HG03196 (cell line): ENCODE measurements at regions not wholly inside any gene's neighbourhood (a gene's known extent, or its start where the extent isn't known, plus 50 kb on each side); places are given as distances from the start of the nearest gene placed in this dataset.
A peak's percentile ranks its signal among the peaks of the same experiment; 100 is the strongest.
"Not testable (repeated sequence)": the region's sequence is repeated elsewhere in the genome, so short reads cannot be mapped to it uniquely, and the experiment has no call there.

Experiments
- ATAC-seq: cut with Tn5 transposase; IDR thresholded peaks from one replicate; pipeline ENCODE4 v1.9.1; 2021; ENCODE audit not compliant: unreplicated experiment

GRCh38 chr2:87196720-87197388 is 175.2 kb upstream of the PLGLB1 start:
- not testable (repeated sequence) for ATAC-seq

GRCh38 chr2:87198422-87198821 is 176.8 kb upstream of the PLGLB1 start:
- ATAC-seq = not testable (repeated sequence)

- not testable (repeated sequence) for ATAC-seq
Observed at GRCh38 chr2:87199228-87199627, 177.6 kb upstream of the PLGLB1 start.

GRCh38 chr2:87204569-87205147 is 183.0 kb upstream of the PLGLB1 start:
- ATAC-seq = not testable (repeated sequence)

- not testable (repeated sequence) for ATAC-seq
Observed at GRCh38 chr2:87212938-87213337, 191.3 kb upstream of the PLGLB1 start.

- ATAC-seq = not testable (repeated sequence)
Observed at GRCh38 chr2:87217005-87217404, 195.4 kb upstream of the PLGLB1 start.

GRCh38 chr2:87217741-87218410 is 196.2 kb upstream of the PLGLB1 start:
- ATAC-seq = not testable (repeated sequence)

- ATAC-seq = not testable (repeated sequence)
Observed at GRCh38 chr2:87220651-87221050, 199.0 kb upstream of the PLGLB1 start.

GRCh38 chr2:87222131-87222530 is 200.5 kb upstream of the PLGLB1 start:
- ATAC-seq = not testable (repeated sequence)

- not testable (repeated sequence) for ATAC-seq
Observed at GRCh38 chr2:87223873-87224272, 202.2 kb upstream of the PLGLB1 start.

- peak; percentile 68 for ATAC-seq
Observed at GRCh38 chr2:87229091-87229689, 207.5 kb upstream of the PLGLB1 start.

GRCh38 chr2:87229964-87230363 is 208.3 kb upstream of the PLGLB1 start:
- not testable (repeated sequence) for ATAC-seq

- ATAC-seq = not testable (repeated sequence)
Observed at GRCh38 chr2:87235333-87235981, 213.8 kb upstream of the PLGLB1 start.

GRCh38 chr2:87237570-87238336 is 216.1 kb upstream of the PLGLB1 start:
- not testable (repeated sequence) for ATAC-seq

- ATAC-seq = not testable (repeated sequence)
Observed at GRCh38 chr2:87239558-87240215, 218.0 kb upstream of the PLGLB1 start.

- ATAC-seq = not testable (repeated sequence)
Observed at GRCh38 chr2:87246066-87246717, 224.5 kb upstream of the PLGLB1 start.

GRCh38 chr2:87252046-87252445 is 230.4 kb upstream of the PLGLB1 start:
- ATAC-seq = not testable (repeated sequence)

GRCh38 chr2:87254562-87254961 is 232.9 kb upstream of the PLGLB1 start:
- not testable (repeated sequence) for ATAC-seq

- ATAC-seq = not testable (repeated sequence)
Observed at GRCh38 chr2:87255410-87255809, 233.8 kb upstream of the PLGLB1 start.
